ENCODE measurements at regions not wholly inside any gene's neighbourhood (a gene's known extent, or its start where the extent isn't known, plus 50 kb on each side); places are given as distances from the start of the nearest gene placed in this dataset.

DNA sequence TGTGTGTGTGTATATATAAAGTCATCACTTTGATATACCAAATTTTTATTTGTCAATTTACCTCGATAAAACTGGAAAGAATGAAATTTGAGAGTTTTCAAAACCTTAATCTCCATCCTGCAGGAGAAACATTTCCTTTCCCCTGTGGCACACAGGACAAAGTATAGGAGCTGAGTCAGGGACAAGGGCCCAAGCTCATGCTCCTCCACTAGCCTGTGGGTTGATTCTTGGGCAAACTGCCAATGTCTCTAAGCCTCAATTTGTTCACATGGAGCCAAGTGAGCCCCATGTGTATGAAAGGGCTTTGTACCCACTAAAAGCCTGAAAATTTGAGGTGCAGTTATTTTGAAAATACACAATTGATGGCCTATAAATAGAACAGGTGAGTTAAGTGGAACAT, 60.3 kb upstream of the IL6 start:
- TF ChIP-seq, protein P1, sequence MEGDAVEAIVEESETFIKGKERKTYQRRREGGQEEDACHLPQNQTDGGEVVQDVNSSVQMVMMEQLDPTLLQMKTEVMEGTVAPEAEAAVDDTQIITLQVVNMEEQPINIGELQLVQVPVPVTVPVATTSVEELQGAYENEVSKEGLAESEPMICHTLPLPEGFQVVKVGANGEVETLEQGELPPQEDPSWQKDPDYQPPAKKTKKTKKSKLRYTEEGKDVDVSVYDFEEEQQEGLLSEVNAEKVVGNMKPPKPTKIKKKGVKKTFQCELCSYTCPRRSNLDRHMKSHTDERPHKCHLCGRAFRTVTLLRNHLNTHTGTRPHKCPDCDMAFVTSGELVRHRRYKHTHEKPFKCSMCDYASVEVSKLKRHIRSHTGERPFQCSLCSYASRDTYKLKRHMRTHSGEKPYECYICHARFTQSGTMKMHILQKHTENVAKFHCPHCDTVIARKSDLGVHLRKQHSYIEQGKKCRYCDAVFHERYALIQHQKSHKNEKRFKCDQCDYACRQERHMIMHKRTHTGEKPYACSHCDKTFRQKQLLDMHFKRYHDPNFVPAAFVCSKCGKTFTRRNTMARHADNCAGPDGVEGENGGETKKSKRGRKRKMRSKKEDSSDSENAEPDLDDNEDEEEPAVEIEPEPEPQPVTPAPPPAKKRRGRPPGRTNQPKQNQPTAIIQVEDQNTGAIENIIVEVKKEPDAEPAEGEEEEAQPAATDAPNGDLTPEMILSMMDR (IDR thresholded peaks at IDR 0.05; ENCODE audit: control extremely low read depth in 1 of 3, insufficient read depth in 1 of 3, low read depth in 1 of 3, low read length in 3 of 3), result no peak
- no peak for TF ChIP-seq BACH1 (IDR thresholded peaks at IDR 0.05; ENCODE audit: low read length)
